GM21529 (cell line): ENCODE measurements at regions not wholly inside any gene's neighbourhood (a gene's known extent, or its start where the extent isn't known, plus 50 kb on each side); places are given as distances from the start of the nearest gene placed in this dataset.

Experiments used
- ATAC-seq: cut with Tn5 transposase; IDR thresholded peaks from one replicate; pipeline ENCODE4 v1.9.1; 2021; ENCODE audit not compliant: unreplicated experiment

GRCh38 chr14:55734731-55735130 is 154.7 kb downstream of the KTN1 start:
- no peak for ATAC-seq

- no peak for ATAC-seq
Measured at GRCh38 chr14:55739967-55740648, 160.1 kb downstream of the KTN1 start.

- ATAC-seq: no peak
Measured at GRCh38 chr14:55740649-55740989, 160.6 kb downstream of the KTN1 start.

- no peak for ATAC-seq
Measured at GRCh38 chr14:55741240-55741639, 161.2 kb downstream of the KTN1 start.

- ATAC-seq: no peak
Measured at GRCh38 chr14:55743551-55743950, 163.5 kb downstream of the KTN1 start.

- no peak for ATAC-seq
Measured at GRCh38 chr14:55744321-55744720, 164.3 kb downstream of the KTN1 start.

GRCh38 chr14:55745906-55746305 is 165.9 kb downstream of the KTN1 start:
- no peak for ATAC-seq

GRCh38 chr14:55746558-55746957 is 166.6 kb downstream of the KTN1 start:
- no peak for ATAC-seq

- no peak for ATAC-seq
Measured at GRCh38 chr14:55747186-55747585, 167.2 kb downstream of the KTN1 start.

GRCh38 chr14:55749201-55749812 is 169.3 kb downstream of the KTN1 start:
- no peak for ATAC-seq

- no peak for ATAC-seq
Measured at GRCh38 chr14:55749946-55750345, 169.9 kb downstream of the KTN1 start.

- no peak for ATAC-seq
Measured at GRCh38 chr14:55752580-55753390, 172.8 kb downstream of the KTN1 start.

GRCh38 chr14:55754471-55754870 is 174.5 kb downstream of the KTN1 start:
- ATAC-seq: no peak

- ATAC-seq: no peak
Measured at GRCh38 chr14:55754871-55755270, 174.9 kb downstream of the KTN1 start.

- no peak for ATAC-seq
Measured at GRCh38 chr14:55756078-55756477, 176.1 kb downstream of the KTN1 start.

GRCh38 chr14:55756557-55756956 is 176.6 kb downstream of the KTN1 start:
- ATAC-seq: no peak

- ATAC-seq: no peak
Measured at GRCh38 chr14:55758796-55759195, 178.8 kb downstream of the KTN1 start.

- no peak for ATAC-seq
Measured at GRCh38 chr14:55760789-55761566, 181.0 kb downstream of the KTN1 start.

GRCh38 chr14:55761651-55762050 is 181.6 kb downstream of the KTN1 start:
- ATAC-seq: no peak

GRCh38 chr14:55762595-55763232 is 182.7 kb downstream of the KTN1 start:
- ATAC-seq: peak; percentile 87

GRCh38 chr14:55764784-55765183 is 184.8 kb downstream of the KTN1 start:
- no peak for ATAC-seq
